ENCODE measurements at regions not wholly inside any gene's neighbourhood (a gene's known extent, or its start where the extent isn't known, plus 50 kb on each side); places are given as distances from the start of the nearest gene placed in this dataset.

GRCh38 chr11:131219646-131220045 is 150.8 kb upstream of the NTM start:
- Histone ChIP-seq H2AK5ac (ENCODE audit: insufficient read length, low read length) (no peak overlapping the region), H3K18ac (ENCODE audit: insufficient read length, low read depth, low read length) (no peak overlapping the region), H2BK20ac (ENCODE audit: low read depth, low read length, poor library complexity, severe bottlenecking) (no peak overlapping the region), H3K56ac (ENCODE audit: insufficient read length, low read depth, low read length) (no peak overlapping the region), H3K14ac (ENCODE audit: insufficient read depth, low read length) (no peak overlapping the region), H2BK15ac (ENCODE audit: low read depth, low read length) (no peak overlapping the region), H3K4me2 (ENCODE audit: insufficient read depth, insufficient read length, low read length) (no peak overlapping the region), H3K9ac (ENCODE audit: extremely low read depth, insufficient read length, low read length) (no peak overlapping the region), H2AFZ (ENCODE audit: low read length) (no peak overlapping the region), H3K27me3 (ENCODE audit: insufficient read depth, low read length) (no peaks in the 10 kb centered on the region), H3K23ac (ENCODE audit: insufficient read length, low read depth, low read length) (no peak overlapping the region), H3K23me2 (ENCODE audit: insufficient read length, low read depth, low read length, poor library complexity, severe bottlenecking) (no peaks in the 10 kb centered on the region), H2BK5ac (ENCODE audit: insufficient read length, low read length) (no peak overlapping the region), H3K79me2 (ENCODE audit: insufficient read depth, low read length) (no peaks in the 10 kb centered on the region), H3K4ac (ENCODE audit: low read depth, low read length) (no peak overlapping the region), H4K8ac (replicated peaks; ENCODE audit: insufficient read length, low read depth, low read length) (no peak overlapping the region), H3K9me3 (ENCODE audit: control insufficient read depth, low read depth, low read length) (no peaks in the 10 kb centered on the region), H3K27ac (ENCODE audit: insufficient read length, low read depth, low read length) (no peak overlapping the region), H3K4me1 (ENCODE audit: insufficient read depth, low read length) (peaks cover 35% of the 10 kb centered on the region; the same call in 1 of the 2 replicates), H4K91ac (ENCODE audit: insufficient read length, low read depth, low read length) (no peak overlapping the region), H4K20me1 (ENCODE audit: control insufficient read depth, insufficient read depth, insufficient read length) (no peaks in the 10 kb centered on the region), H3T11ph (ENCODE audit: low read length) (no peak overlapping the region), H3K79me1 (ENCODE audit: insufficient read depth, low read depth, low read length, poor library complexity, severe bottlenecking) (no peaks in the 10 kb centered on the region), H2BK12ac (ENCODE audit: insufficient read length, low read depth, low read length) (no peak overlapping the region), H4K5ac (ENCODE audit: insufficient read length, low read depth, low read length) (no peak overlapping the region), H2BK120ac (ENCODE audit: low read depth, low read length, poor library complexity, severe bottlenecking) (no peak overlapping the region)
- Mint-ChIP-seq H3K4me3 (no peak overlapping the region), H3K4me1 (peaks cover 73 to 80% of the 10 kb centered on the region in 2 experiments), H3K9me3 (peaks cover 0 to 1% of the 10 kb centered on the region in 2 experiments; a peak in 1 of 5 replicates), H3K36me3 (ENCODE audit: insufficient read depth in 1 of 3, low read depth in 3 of 3) (peaks cover 3 to 8% (median 5%) of the 10 kb centered on the region in 3 experiments; a peak in 5 of 7 replicates), H3K27me3 (ENCODE audit: low read depth) (no peaks in the 10 kb centered on the region; the same call in none of the 2 replicates), H3K27ac (no peak overlapping the region)
- no peak for DNase-seq
- no peak for TF ChIP-seq CTCF (conservative IDR thresholded peaks at IDR 0.05)

Measured in H9 (cell line).